GM23248 (cell line): ENCODE measurements at regions not wholly inside any gene's neighbourhood (a gene's known extent, or its start where the extent isn't known, plus 50 kb on each side); places are given as distances from the start of the nearest gene placed in this dataset.

Experiments used
- DNase-seq: peaks from one replicate; pipeline ENCODE4 v3.0.0-alpha.2; 2015
- H2AFZ ChIP-seq: fragments of 200-600 bp; sonication (generic); 2 replicates; pipeline ENCODE4 v1.6.1; 2016; ENCODE audit warnings: antibody characterized with exemption
- H3F3A ChIP-seq: fragments of 200-600 bp; sonication (generic); 2 replicates; pipeline ENCODE4 v1.6.1; 2016; ENCODE audit warnings: mild to moderate bottlenecking, antibody characterized with exemption, mixed run types; ENCODE audit not compliant: insufficient read depth
- H3K27ac ChIP-seq: fragments of 200-600 bp; sonication (generic); 2 replicates; pipeline ENCODE4 v1.5.1; 2016; ENCODE audit warnings: mild to moderate bottlenecking
- H3K27me3 ChIP-seq: fragments of 200-600 bp; sonication (generic); replicated peaks from 2 replicates; pipeline ENCODE4 v1.6.1; 2016; ENCODE audit warnings: mild to moderate bottlenecking; ENCODE audit not compliant: insufficient read depth
- H3K36me3 ChIP-seq: fragments of 200-600 bp; sonication (generic); 2 replicates; pipeline ENCODE4 v1.6.1; 2016; ENCODE audit warnings: low read depth, mild to moderate bottlenecking
- H3K4me1 ChIP-seq: fragments of 200-600 bp; sonication (generic); 2 replicates; pipeline ENCODE4 v1.6.1; 2016; ENCODE audit warnings: mild to moderate bottlenecking; ENCODE audit not compliant: insufficient read depth
- H3K4me2 ChIP-seq: fragments of 200-600 bp; sonication (generic); one replicate; pipeline ENCODE4 v1.6.1; 2016; ENCODE audit warnings: mild to moderate bottlenecking; ENCODE audit not compliant: unreplicated experiment
- H3K4me3 ChIP-seq: fragments of 200-600 bp; sonication (generic); 2 replicates; pipeline ENCODE4 v1.5.1; 2016; ENCODE audit warnings: mild to moderate bottlenecking
- H3K79me2 ChIP-seq: fragments of 200-600 bp; sonication (generic); 2 replicates; pipeline ENCODE4 v1.6.1; 2016; ENCODE audit warnings: mild to moderate bottlenecking; ENCODE audit not compliant: insufficient read depth
- H3K9ac ChIP-seq: fragments of 200-600 bp; sonication (generic); 2 replicates; pipeline ENCODE4 v1.6.1; 2016; ENCODE audit warnings: mild to moderate bottlenecking
- H3K9me2 ChIP-seq: fragments of 200-600 bp; sonication (generic); 2 replicates; pipeline ENCODE4 v1.6.1; 2016; ENCODE audit warnings: mixed run types, mild to moderate bottlenecking, moderate library complexity; ENCODE audit not compliant: insufficient read depth
- H3K9me3 ChIP-seq: fragments of 200-600 bp; sonication (generic); one replicate; pipeline ENCODE4 v1.6.1; 2017; ENCODE audit warnings: low read depth
- H4K20me1 ChIP-seq: fragments of 200-600 bp; sonication (generic); 2 replicates; pipeline ENCODE4 v1.6.0; 2016; ENCODE audit not compliant: insufficient read depth
- EZH2 ChIP-seq: fragments of 200-600 bp; sonication (generic); IDR thresholded peaks from 2 replicates; pipeline ENCODE4 v1.6.1; 2018; ENCODE audit warnings: antibody characterized with exemption, mild to moderate bottlenecking; ENCODE audit not compliant: insufficient read depth, poor library complexity, severe bottlenecking
- EZH2phosphoT487 ChIP-seq: fragments of 200-600 bp; sonication (generic); IDR thresholded peaks from 2 replicates; pipeline ENCODE4 v1.6.1; 2018; ENCODE audit warnings: antibody characterized with exemption, moderate library complexity, mild to moderate bottlenecking, low read depth; ENCODE audit not compliant: insufficient read depth
- WGBS, 2 experiments: methylation state at CpG; one replicate each; pipeline ENCODE4 v1.1.6; 2015 to 2017; ENCODE audit warnings: low lambda C conversion rate in 2 of 2, low coverage in 1 of 2; ENCODE audit errors: missing lambda C conversion rate in 2 of 2; 5-methylcytosine and 5-hydroxymethylcytosine counted together
- in situ Hi-C: fragments of 300-500 bp; cut with MboI; formaldehyde crosslinking; loops from 2 replicates; pipeline ENCODE4 v1.15.0; 2020

DNA sequence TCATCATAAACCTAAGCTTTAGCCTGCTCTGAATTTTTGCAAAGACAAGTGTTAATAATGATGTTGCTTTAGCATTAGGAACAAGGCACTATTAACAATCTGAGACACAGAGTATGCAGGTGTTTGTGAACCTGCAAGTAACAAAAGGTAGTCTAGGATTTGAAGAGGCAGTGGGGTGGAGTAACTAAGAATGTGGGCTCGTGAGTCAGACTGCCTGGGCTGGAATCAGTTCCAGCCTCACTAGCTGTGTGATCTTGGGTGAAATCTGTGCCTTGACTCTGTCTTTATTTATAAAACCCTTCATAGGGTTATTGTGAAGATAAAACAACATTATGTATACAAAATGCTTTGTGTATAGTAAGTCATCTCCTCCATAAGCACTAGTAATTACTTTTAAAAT, 610.6 kb upstream of the CFAP20DC start:
- 4 to 5% methylated on average over 1 of the region's 1 CpG for WGBS, 2 experiments
- in situ Hi-C loops: no loop called here
- H3K27ac ChIP-seq: no peak overlapping the region
- H4K20me1 ChIP-seq: no peaks in the 10 kb centered on the region
- no peaks in the 10 kb centered on the region for H3K79me2 ChIP-seq
- peak; percentile 58 for DNase-seq
- no peaks in the 10 kb centered on the region for H3K27me3 ChIP-seq
- no peaks in the 10 kb centered on the region for H3K9me3 ChIP-seq
- peaks cover 10% of the 10 kb centered on the region; the same call in 1 of the 2 replicates for H3K4me1 ChIP-seq
- TF ChIP-seq EZH2phosphoT487 (no peak), EZH2 (no peak)
- no peak overlapping the region for H3K9ac ChIP-seq
- H3F3A ChIP-seq: no peaks in the 10 kb centered on the region
- no peak overlapping the region for H2AFZ ChIP-seq
- no peaks in the 10 kb centered on the region for H3K36me3 ChIP-seq
- H3K9me2 ChIP-seq: no peaks in the 10 kb centered on the region
- H3K4me3 ChIP-seq: no peak overlapping the region
- no peak overlapping the region for H3K4me2 ChIP-seq

DNA sequence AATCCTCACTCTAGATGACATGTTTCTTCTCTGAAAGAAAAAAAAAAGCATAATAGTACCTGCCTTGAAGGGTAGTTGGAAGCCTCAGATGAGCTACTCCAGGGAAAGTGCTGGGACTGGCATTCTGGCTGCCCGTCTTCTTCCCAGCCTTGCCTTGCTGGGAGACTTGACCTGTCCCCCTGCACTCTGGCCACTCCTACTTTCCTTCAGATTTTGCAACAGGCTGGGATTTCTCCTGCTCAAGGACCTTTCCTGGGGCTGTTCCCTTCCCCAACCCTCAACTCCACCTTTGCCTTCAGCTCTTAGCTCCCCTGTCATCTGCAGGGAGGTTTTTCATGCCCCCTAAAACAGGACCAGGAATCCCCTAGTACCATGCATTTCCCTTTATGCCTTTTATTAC, 609.9 kb upstream of the CFAP20DC start:
- in situ Hi-C loops: no loop called here
- no peaks in the 10 kb centered on the region for H3K79me2 ChIP-seq
- H4K20me1 ChIP-seq: no peaks in the 10 kb centered on the region
- no peak for DNase-seq
- no peak overlapping the region for H3K9ac ChIP-seq
- H3F3A ChIP-seq: no peaks in the 10 kb centered on the region
- WGBS, 2 experiments: 18 to 36% methylated on average over 1 of the region's 1 CpG
- no peak overlapping the region for H3K4me3 ChIP-seq
- no peaks in the 10 kb centered on the region for H3K27me3 ChIP-seq
- H3K4me2 ChIP-seq: no peak overlapping the region
- H3K9me2 ChIP-seq: no peaks in the 10 kb centered on the region
- H2AFZ ChIP-seq: no peak overlapping the region
- peaks cover 9% of the 10 kb centered on the region; the same call in 1 of the 2 replicates for H3K4me1 ChIP-seq
- H3K27ac ChIP-seq: no peak overlapping the region
- TF ChIP-seq EZH2phosphoT487 (no peak), EZH2 (no peak)
- H3K9me3 ChIP-seq: no peaks in the 10 kb centered on the region
- no peaks in the 10 kb centered on the region for H3K36me3 ChIP-seq

DNA sequence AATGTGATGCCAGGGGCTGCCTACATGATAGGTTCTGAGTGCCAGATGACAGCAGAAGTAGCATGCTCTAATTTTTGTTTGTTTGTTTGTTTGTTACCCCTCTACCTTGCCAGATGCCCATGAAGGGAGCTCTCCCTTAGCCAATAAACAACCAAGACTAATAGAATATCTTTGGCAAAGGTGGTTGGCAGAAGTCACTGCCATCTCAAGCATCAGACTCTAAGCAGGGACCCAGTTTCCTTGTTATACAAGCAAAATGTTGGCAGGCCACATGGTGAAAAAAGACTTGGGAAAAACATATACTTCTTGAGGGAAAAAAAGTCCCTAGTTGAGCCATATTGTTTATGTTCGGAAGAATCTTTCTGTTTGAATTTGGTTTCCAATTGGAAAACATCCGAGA, 609.0 kb upstream of the CFAP20DC start:
- Histone ChIP-seq H3K4me2 (no peak overlapping the region), H3K27me3 (no peaks in the 10 kb centered on the region), H3K9me2 (no peaks in the 10 kb centered on the region), H3K79me2 (no peaks in the 10 kb centered on the region), H3F3A (no peaks in the 10 kb centered on the region), H3K4me1 (peaks cover 4% of the 10 kb centered on the region; the same call in 1 of the 2 replicates), H3K9me3 (no peaks in the 10 kb centered on the region), H3K9ac (no peak overlapping the region), H3K27ac (no peak overlapping the region), H2AFZ (no peak overlapping the region), H3K36me3 (no peaks in the 10 kb centered on the region), H3K4me3 (no peak overlapping the region), H4K20me1 (no peaks in the 10 kb centered on the region)
- TF ChIP-seq EZH2phosphoT487 (no peak), EZH2 (no peak)
- 56 to 69% methylated on average over 2 of the region's 2 CpGs for WGBS, 2 experiments
- in situ Hi-C loops: no loop called here
- DNase-seq: no peak

GRCh38 chr3:59658274-59658673, 608.4 kb upstream of the CFAP20DC start:
- Histone ChIP-seq H3K9ac (no peak overlapping the region), H3K27ac (no peak overlapping the region), H3K79me2 (no peaks in the 10 kb centered on the region), H3K27me3 (no peaks in the 10 kb centered on the region), H3K4me2 (no peak overlapping the region), H3K36me3 (no peaks in the 10 kb centered on the region), H4K20me1 (no peaks in the 10 kb centered on the region), H3K4me1 (peaks cover 4% of the 10 kb centered on the region; the same call in 1 of the 2 replicates), H3F3A (no peaks in the 10 kb centered on the region), H3K9me3 (no peaks in the 10 kb centered on the region), H2AFZ (no peak overlapping the region), H3K9me2 (no peaks in the 10 kb centered on the region), H3K4me3 (no peak overlapping the region)
- no peak for TF ChIP-seq EZH2phosphoT487
- TF ChIP-seq EZH2: no peak
- no peak for DNase-seq
- in situ Hi-C loops: no loop called here
- 30 to 41% methylated on average over 3 of the region's 3 CpGs for WGBS, 2 experiments
